PC-3 (cell line): ENCODE measurements at regions not wholly inside any gene's neighbourhood (a gene's known extent, or its start where the extent isn't known, plus 50 kb on each side); places are given as distances from the start of the nearest gene placed in this dataset.
"Not testable (repeated sequence)": the region's sequence is repeated elsewhere in the genome, so short reads cannot be mapped to it uniquely, and the experiment has no call there.

Source experiments
- ATAC-seq: fragments of 200-7000 bp; cut with Tn5 transposase; 2 replicates; pipeline ENCODE4 v1.9.1; 2020; ENCODE audit warnings: mild to moderate bottlenecking, moderate library complexity
- BruUV-seq: library from RNA; stranded (reverse); fragments of 400-500 nt; replicated peaks from 2 replicates; lab custom pipeline; 2021; lab: Mats Ljungman, UMichigan
- CTCF ChIA-PET: fragments of 300-600 bp; sonication (Branson Sonifier 250); formaldehyde crosslinking; loops from one replicate; lab custom pipeline; 2022; ENCODE audit warnings: antibody characterized with exemption; lab: Charles Lee
- POLR2A ChIA-PET: fragments of 300-600 bp; sonication (Branson Sonifier 250); formaldehyde crosslinking; loops from one replicate; lab custom pipeline; 2022; ENCODE audit warnings: antibody characterized with exemption; ENCODE audit not compliant: unreplicated experiment; lab: Charles Lee
- DNase-seq: peaks from one replicate; pipeline ENCODE4 v3.0.0-alpha.2; 2015
- H2AFZ ChIP-seq: fragments of 300-600 bp; sonication (generic); 2 replicates; pipeline ENCODE4 v1.6.0; 2016; ENCODE audit warnings: antibody characterized with exemption, low read length
- H3F3A ChIP-seq: fragments of 300-600 bp; sonication (generic); one replicate; pipeline ENCODE4 v1.6.0; 2017; ENCODE audit warnings: antibody characterized with exemption, low read length, control low read depth, mild to moderate bottlenecking; ENCODE audit not compliant: unreplicated experiment
- H3K27ac ChIP-seq: fragments of 300-600 bp; sonication (generic); 2 replicates; pipeline ENCODE4 v1.5.1; 2016; ENCODE audit warnings: mild to moderate bottlenecking, low read length
- H3K27me3 ChIP-seq: fragments of 300-600 bp; sonication (generic); 2 replicates; pipeline ENCODE4 v1.6.1; 2016; ENCODE audit warnings: low read length, mixed read lengths
- H3K36me3 ChIP-seq: fragments of 300-600 bp; sonication (generic); 2 replicates; pipeline ENCODE4 v1.6.1; 2016; ENCODE audit warnings: low read depth, mixed run types, low read length, mixed read lengths
- H3K4me1 ChIP-seq: fragments of 300-600 bp; sonication (generic); 2 replicates; pipeline ENCODE4 v1.5.1; 2016; ENCODE audit warnings: low read length; ENCODE audit not compliant: insufficient read depth
- H3K4me2 ChIP-seq: fragments of 300-600 bp; sonication (generic); 2 replicates; pipeline ENCODE4 v1.6.0; 2016; ENCODE audit warnings: low read length
- H3K4me3 ChIP-seq: fragments of 300-600 bp; sonication (generic); 2 replicates; pipeline ENCODE4 v1.5.1; 2016; ENCODE audit warnings: mild to moderate bottlenecking, low read length, mixed read lengths
- H3K79me2 ChIP-seq: fragments of 300-600 bp; sonication (generic); 2 replicates; pipeline ENCODE4 v1.6.1; 2017; ENCODE audit warnings: low read length, mixed read lengths
- H3K9ac ChIP-seq: fragments of 300-600 bp; sonication (generic); 2 replicates; pipeline ENCODE4 v1.6.0; 2016; ENCODE audit warnings: mild to moderate bottlenecking, low read length
- H3K9me2 ChIP-seq: fragments of 300-600 bp; sonication (generic); replicated peaks from 2 replicates; pipeline ENCODE4 v1.6.1; 2016; ENCODE audit warnings: mixed run types, low read length, mixed read lengths
- H3K9me3 ChIP-seq: fragments of 300-600 bp; sonication (generic); 2 replicates; pipeline ENCODE4 v1.6.1; 2016; ENCODE audit warnings: low read length, mixed read lengths
- H4K20me1 ChIP-seq: fragments of 300-600 bp; sonication (generic); 2 replicates; pipeline ENCODE4 v1.6.1; 2016; ENCODE audit warnings: low read length, mixed read lengths
- CTCF ChIP-seq: fragments of 300-600 bp; sonication (generic); conservative IDR thresholded peaks from 2 replicates; pipeline ENCODE4 v1.5.1; 2017; ENCODE audit warnings: antibody characterized with exemption, low read depth, mild to moderate bottlenecking, low read length
- EZH2 ChIP-seq: fragments of 300-600 bp; sonication (generic); IDR thresholded peaks from one replicate; pipeline ENCODE4 v1.6.1; 2017; ENCODE audit warnings: antibody characterized with exemption, mild to moderate bottlenecking, low read length; ENCODE audit not compliant: unreplicated experiment
- EZH2phosphoT487 ChIP-seq: fragments of 300-600 bp; sonication (generic); IDR thresholded peaks from 2 replicates; pipeline ENCODE4 v1.6.1; 2018; ENCODE audit warnings: mild to moderate bottlenecking, antibody characterized with exemption, low read length, borderline replicate concordance
- intact Hi-C: fragments of 100-400 bp; cut with micrococcal nuclease; formaldehyde crosslinking; loops from 2 replicates; pipeline ENCODE4 v1.9.0; 2023

GRCh38 chr15:39260791-39261190 is 320.1 kb upstream of the THBS1 start:
- peaks cover 7% of the 10 kb centered on the region; the same call in 1 of the 2 replicates for H3K4me1 ChIP-seq
- BruUV-seq, result no TSS peak
- no peak overlapping the region for H3K4me3 ChIP-seq
- no peaks in the 10 kb centered on the region for H3K36me3 ChIP-seq
- H2AFZ ChIP-seq, result no peak overlapping the region
- no peaks in the 10 kb centered on the region for H3K79me2 ChIP-seq
- no peak for ATAC-seq
- intact Hi-C loops, result no loop called here
- POLR2A ChIA-PET, result interaction anchor here (0.6 kb wide), 1 partner anchor 19 kb away, joined by 4 read pairs; no protein-coding TSS in a partner anchor
- no peak for DNase-seq
- H3F3A ChIP-seq, result no peaks in the 10 kb centered on the region
- no peaks in the 10 kb centered on the region for H4K20me1 ChIP-seq
- no peak overlapping the region for H3K9ac ChIP-seq
- no peak overlapping the region for H3K27ac ChIP-seq
- TF ChIP-seq EZH2phosphoT487 (no peak), CTCF (no peak), EZH2 (no peak)
- no peaks in the 10 kb centered on the region for H3K9me3 ChIP-seq
- CTCF ChIA-PET, result no interaction called here
- H3K9me2 ChIP-seq, result no peaks in the 10 kb centered on the region
- H3K4me2 ChIP-seq, result no peak overlapping the region
- no peaks in the 10 kb centered on the region for H3K27me3 ChIP-seq

DNA sequence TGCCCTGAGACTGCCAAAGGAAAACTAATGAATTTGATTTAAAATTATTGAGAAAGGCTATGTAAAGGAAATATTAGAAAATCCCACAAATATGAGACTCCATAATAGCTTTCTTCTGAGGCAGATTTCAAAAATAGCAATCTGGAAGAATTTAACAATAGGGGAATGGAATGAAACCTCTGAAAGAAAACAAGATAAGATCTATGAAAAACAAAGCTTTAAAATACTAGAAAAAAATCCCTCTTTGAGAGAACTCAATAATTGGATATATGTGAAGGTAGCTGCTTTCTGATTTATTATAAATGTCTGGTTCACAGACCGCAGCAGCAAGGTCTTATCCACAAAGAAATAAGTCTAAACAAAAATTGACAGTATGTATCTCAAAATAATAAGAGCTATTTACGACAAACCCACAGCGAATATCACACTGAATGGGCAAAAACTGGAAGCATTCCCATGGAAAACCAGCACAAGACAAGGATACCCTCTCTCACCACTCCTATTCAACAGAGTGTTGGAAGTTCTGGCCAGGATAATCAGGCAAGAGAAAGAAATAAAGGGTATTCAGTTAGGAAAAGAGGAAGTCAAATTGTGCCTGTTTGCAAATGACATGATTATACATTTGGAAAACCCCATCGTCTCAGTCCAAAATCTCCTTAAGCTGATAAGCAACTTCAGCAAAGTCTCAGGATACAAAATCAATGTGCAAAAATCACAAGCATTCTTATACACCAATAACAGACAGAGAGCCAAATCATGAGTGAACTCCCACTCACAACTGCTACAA is 319.3 kb upstream of the THBS1 start:
- H3K9me3 ChIP-seq, H3K79me2 ChIP-seq, H3K36me3 ChIP-seq, H3F3A ChIP-seq, H3K4me2 ChIP-seq, intact Hi-C loops, CTCF ChIA-PET, H2AFZ ChIP-seq, H3K27ac ChIP-seq, H3K9me2 ChIP-seq, DNase-seq, ATAC-seq, H3K27me3 ChIP-seq, H3K9ac ChIP-seq, H3K4me3 ChIP-seq, BruUV-seq, H4K20me1 ChIP-seq: not testable (repeated sequence)
- H3K4me1 ChIP-seq, result peaks cover 11% of the 10 kb centered on the region
- POLR2A ChIA-PET, result interaction anchor here (0.6 kb wide), 1 partner anchor 20 kb away, joined by 4 read pairs; no protein-coding TSS in a partner anchor

DNA sequence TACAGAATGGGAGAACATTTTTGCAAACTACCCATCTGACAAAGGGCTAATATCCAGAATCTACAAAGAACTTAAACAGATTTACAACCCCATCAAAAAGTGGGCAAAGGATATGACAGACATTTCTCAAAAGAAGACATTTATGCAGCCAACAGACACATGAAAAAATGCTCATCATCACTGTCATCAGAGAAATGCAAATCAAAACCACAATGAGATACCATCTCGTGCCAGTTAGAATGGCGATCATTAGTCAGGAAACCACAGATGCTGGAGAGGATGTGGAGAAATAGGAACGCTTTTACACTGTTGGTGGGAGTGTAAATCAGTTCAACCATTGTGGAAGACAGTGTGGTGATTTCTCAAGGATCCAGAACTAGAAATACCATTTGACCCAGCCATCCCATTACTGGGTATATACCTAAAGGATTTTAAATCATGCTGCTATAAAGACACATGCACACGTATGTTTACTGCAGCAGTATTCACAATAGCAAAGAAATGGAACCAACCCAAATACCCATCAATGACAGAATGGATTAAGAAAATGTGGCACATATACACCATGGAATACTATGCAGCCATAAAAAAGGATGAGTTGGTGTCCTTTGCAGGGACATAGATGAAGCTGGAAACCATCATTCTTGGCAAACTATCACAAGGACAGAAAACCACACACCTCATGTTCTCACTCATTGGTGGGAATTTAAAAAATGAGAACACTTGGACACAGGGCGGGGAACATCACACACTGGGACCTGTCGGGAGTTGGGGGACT is 317.7 kb upstream of the THBS1 start:
- H3K27me3 ChIP-seq, H3K4me3 ChIP-seq, H3F3A ChIP-seq, intact Hi-C loops, ATAC-seq, H3K9me3 ChIP-seq, H2AFZ ChIP-seq, H3K4me2 ChIP-seq, H3K36me3 ChIP-seq, POLR2A ChIA-PET, BruUV-seq, H3K9ac ChIP-seq, H3K9me2 ChIP-seq, H4K20me1 ChIP-seq, H3K79me2 ChIP-seq, CTCF ChIA-PET: not testable (repeated sequence)
- DNase-seq, result peak; percentile 49
- Histone ChIP-seq H3K27ac (peak overlapping the region; percentile 59), H3K4me1 (peaks cover 21% of the 10 kb centered on the region)
